RWPE1 (cell line): ENCODE measurements at regions not wholly inside any gene's neighbourhood (a gene's known extent, or its start where the extent isn't known, plus 50 kb on each side); places are given as distances from the start of the nearest gene placed in this dataset.

Source experiments
- CTCF ChIA-PET: fragments of 350-600 bp; sonication (Branson Sonifier 250); formaldehyde crosslinking; extraction: SDS; loops from one replicate; lab custom pipeline; 2021; lab: Yijun Ruan, JAX
- POLR2A ChIA-PET: fragments of 400-600 bp; formaldehyde crosslinking; extraction: SDS; loops from one replicate; lab custom pipeline; 2020; ENCODE audit warnings: antibody characterized with exemption; ENCODE audit not compliant: low non-redundant PET; lab: Yijun Ruan, JAX
- DNase-seq: peaks from one replicate; pipeline ENCODE4 v3.0.0; 2012; ENCODE audit warnings: low spot score
- H3K27ac ChIP-seq: fragments of 450-650 bp; 2 replicates; pipeline ENCODE4 v1.5.1; 2017
- TF ChIP-seq, protein P1 (sequence below): fragments of 450-650 bp; conservative IDR thresholded peaks from 2 replicates; pipeline ENCODE4 v1.5.1; 2017; ENCODE audit warnings: low read depth, mild to moderate bottlenecking

DNA sequence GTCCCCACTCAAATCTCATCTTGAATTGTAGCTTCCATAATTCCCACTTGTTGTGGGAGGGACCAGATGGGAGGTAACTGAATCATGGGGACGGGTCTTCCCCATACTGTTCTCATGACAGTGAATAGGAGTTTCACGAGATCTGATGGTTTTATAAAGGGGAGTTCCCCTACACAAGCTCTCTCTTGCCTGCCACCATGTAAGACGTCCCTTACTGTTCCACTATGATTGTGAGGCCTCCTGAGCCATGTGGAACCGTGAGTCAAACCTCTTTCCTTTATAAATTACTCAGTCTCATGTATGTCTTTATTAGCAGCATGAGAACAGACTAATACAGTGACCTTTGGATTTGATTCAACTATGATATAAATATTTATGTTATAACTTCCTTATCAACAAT lies 78.0 kb downstream of the CYRIA start:
- ChIA-PET CTCF (no interaction called here), POLR2A (no interaction called here)
- no peak overlapping the region for H3K27ac ChIP-seq
- no peak for DNase-seq
- TF ChIP-seq, protein P1, sequence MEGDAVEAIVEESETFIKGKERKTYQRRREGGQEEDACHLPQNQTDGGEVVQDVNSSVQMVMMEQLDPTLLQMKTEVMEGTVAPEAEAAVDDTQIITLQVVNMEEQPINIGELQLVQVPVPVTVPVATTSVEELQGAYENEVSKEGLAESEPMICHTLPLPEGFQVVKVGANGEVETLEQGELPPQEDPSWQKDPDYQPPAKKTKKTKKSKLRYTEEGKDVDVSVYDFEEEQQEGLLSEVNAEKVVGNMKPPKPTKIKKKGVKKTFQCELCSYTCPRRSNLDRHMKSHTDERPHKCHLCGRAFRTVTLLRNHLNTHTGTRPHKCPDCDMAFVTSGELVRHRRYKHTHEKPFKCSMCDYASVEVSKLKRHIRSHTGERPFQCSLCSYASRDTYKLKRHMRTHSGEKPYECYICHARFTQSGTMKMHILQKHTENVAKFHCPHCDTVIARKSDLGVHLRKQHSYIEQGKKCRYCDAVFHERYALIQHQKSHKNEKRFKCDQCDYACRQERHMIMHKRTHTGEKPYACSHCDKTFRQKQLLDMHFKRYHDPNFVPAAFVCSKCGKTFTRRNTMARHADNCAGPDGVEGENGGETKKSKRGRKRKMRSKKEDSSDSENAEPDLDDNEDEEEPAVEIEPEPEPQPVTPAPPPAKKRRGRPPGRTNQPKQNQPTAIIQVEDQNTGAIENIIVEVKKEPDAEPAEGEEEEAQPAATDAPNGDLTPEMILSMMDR: no peak

DNA sequence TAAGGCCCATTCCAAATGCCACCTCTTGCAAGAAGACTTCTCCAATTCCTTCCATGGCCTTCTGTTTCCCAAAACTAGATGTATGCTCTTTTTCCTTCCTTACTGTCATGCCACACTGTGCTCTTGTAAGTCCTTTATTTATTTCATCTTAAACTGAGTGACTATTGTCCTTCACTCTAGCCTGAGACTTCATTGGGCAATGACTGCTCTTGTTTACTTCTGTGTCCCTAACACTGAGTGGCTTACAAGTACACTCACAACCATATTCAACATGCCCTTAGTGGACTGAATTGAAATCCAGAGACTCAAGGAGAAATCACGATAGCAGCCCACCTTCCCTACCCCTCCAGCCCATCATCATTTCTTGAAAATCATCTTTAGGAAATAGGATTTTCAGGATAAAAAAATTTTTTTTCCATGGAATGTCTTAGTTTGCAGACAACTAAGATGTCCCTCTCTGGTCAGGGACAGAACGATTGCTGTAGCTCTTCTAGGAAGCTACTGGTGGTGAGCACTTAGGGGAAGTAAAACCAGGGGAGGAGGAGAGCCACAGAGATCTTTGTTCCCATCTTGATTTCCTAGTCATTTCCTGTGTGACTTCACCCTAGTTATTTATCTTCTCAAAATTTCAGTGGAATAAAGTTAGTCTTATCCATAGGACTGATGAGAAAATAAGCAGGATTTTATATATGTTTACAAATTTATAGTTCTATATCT lies 80.7 kb downstream of the CYRIA start:
- TF ChIP-seq, protein P1: no peak
- ChIA-PET CTCF (interaction anchor here (0.5 kb wide), 1 partner anchor 151 kb away, joined by 3 read pairs; no protein-coding TSS in a partner anchor), POLR2A (no interaction called here)
- H3K27ac ChIP-seq: no peak overlapping the region
- DNase-seq: no peak

DNA sequence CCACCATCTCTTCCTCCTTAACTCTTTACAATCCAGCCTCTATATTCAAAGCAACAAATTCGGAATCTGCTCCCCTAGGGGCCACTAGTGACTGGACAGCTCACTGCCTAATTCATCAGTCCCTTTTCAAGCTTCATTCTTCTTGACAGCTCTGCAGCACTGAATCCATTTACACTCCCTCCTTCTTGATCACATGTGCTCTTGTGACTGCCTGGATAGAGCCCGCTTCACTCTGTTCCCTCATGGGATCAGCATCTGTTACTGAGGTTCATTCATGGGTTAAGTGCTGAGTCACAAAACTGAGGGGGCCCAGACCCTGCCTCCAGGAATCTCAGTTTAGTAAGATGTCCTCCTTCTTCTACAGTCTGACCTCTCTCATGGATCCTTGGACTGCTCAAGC lies 81.5 kb downstream of the CYRIA start:
- TF ChIP-seq, protein P1: no peak
- no peak for DNase-seq
- no peak overlapping the region for H3K27ac ChIP-seq
- ChIA-PET CTCF (interaction anchor here (0.7 kb wide), 1 partner anchor 25 kb away, joined by 4 read pairs; no protein-coding TSS in a partner anchor), POLR2A (no interaction called here)

DNA sequence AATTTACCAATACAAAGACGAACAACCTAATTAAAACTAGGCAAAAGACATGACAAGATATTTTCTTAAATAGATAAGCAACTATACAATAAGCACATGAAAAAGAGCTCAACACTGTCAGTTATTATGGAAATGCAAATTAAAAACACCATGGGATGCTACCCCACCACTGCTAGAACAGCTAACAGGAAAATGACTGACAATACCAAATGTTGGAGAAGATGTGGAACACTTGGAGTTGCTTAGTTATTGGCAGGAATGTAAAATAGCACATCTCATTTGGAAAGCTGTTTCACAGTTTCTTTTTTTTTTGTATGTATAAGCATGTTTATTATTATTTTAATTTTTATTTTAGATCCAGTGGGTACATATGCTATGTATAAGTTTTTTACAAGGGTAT lies 84.4 kb downstream of the CYRIA start:
- CTCF ChIA-PET: no interaction called here
- DNase-seq: no peak
- TF ChIP-seq, protein P1: no peak
- no peak overlapping the region for H3K27ac ChIP-seq
- POLR2A ChIA-PET: interaction anchor here (0.5 kb wide), 1 partner anchor 157 kb away, joined by 3 read pairs; no protein-coding TSS in a partner anchor

DNA sequence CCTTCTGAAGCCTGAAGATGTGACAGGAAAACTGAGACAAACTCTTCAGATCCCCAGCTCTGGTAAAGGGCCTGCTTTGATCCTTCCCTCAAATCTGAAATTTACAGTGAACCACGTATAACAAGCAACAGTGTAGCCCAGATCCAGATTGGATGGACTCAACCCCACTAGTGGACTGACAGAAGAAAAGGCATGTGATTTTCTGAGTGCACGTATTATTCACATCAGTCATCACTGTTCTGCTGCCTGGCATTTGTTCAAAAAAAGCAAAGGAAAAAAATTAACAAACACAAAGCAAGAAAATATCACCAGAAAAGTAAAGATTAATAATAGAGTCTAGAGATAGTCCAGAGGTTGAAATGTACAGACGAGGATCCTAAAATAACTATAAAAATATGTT lies 87.6 kb downstream of the CYRIA start:
- H3K27ac ChIP-seq: no peak overlapping the region
- TF ChIP-seq, protein P1: no peak
- ChIA-PET POLR2A (no interaction called here), CTCF (no interaction called here)
- no peak for DNase-seq

DNA sequence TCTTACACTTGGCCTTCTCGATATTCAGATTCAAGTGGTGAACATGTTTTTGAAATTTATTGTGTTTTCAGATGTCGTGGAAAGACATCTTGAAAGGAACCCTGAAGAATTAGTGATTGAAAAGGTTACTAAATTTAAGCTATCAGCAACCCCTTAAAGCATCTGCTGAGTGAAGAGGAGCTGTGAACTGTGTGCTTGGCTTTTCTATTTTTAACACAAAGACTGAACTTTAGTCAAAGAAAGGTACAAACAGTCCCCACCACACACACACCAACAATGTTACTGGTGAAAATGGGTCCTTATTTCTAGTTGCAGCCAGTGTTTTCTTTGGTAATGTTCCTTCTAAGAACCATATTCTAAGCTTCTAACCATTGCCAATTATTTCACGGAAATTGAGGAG lies 95.1 kb downstream of the CYRIA start:
- ChIA-PET POLR2A (no interaction called here), CTCF (no interaction called here)
- H3K27ac ChIP-seq: no peak overlapping the region
- TF ChIP-seq, protein P1: no peak
- no peak for DNase-seq
